Spleen (tissue), 11 donors: ENCODE measurements at regions not wholly inside any gene's neighbourhood (a gene's known extent, or its start where the extent isn't known, plus 50 kb on each side); places are given as distances from the start of the nearest gene placed in this dataset.

Experiments
- DNase-seq: peaks from one replicate; pipeline ENCODE4 v3.0.0-alpha.2; 2020
- H3K27ac ChIP-seq, 8 donors: fragments of 200-600 bp; sonication (generic) in 7 of 8; 1 replicate in 4 of 8; 2 replicates in 4 of 8; pipeline versions ENCODE4 v1.5.0 to v1.8.0; 2016 to 2021; ENCODE audit warnings: inconsistent platforms in 4 of 8, mild to moderate bottlenecking in 4 of 8, moderate library complexity in 1 of 8
- H3K27me3 ChIP-seq, 7 donors: fragments of 200-600 bp; sonication (generic) in 6 of 7; replicated peaks in 1 of 7; 1 replicate in 4 of 7; 2 replicates in 3 of 7; pipeline versions ENCODE4 v1.5.0 to v1.8.0; 2016 to 2021; ENCODE audit warnings: inconsistent platforms in 3 of 7, mild to moderate bottlenecking in 1 of 7
- H3K36me3 ChIP-seq, 6 donors: fragments of 200-600 bp; sonication (generic) in 5 of 6; 1 replicate in 4 of 6; 2 replicates in 2 of 6; pipeline versions ENCODE4 v1.5.0 to v1.8.0; 2016 to 2021; ENCODE audit warnings: inconsistent platforms in 2 of 6
- H3K4me1 ChIP-seq, 6 donors: fragments of 200-600 bp; sonication (generic) in 5 of 6; 1 replicate in 3 of 6; 2 replicates in 3 of 6; pipeline versions ENCODE4 v1.5.0 to v1.8.0; 2016 to 2021; ENCODE audit warnings: inconsistent platforms in 3 of 6
- H3K4me3 ChIP-seq, 8 donors: fragments of 200-600 bp; sonication (generic) in 7 of 8; 1 replicate in 4 of 8; 2 replicates in 4 of 8; pipeline versions ENCODE4 v1.5.0 to v1.8.0; 2016 to 2021; ENCODE audit warnings: inconsistent platforms in 4 of 8, mild to moderate bottlenecking in 4 of 8, moderate library complexity in 2 of 8
- H3K9me3 ChIP-seq, 8 donors: fragments of 200-600 bp; sonication (generic) in 7 of 8; 1 replicate in 4 of 8; 2 replicates in 4 of 8; pipeline versions ENCODE4 v1.5.0 to v1.8.0; 2016 to 2021; ENCODE audit warnings: inconsistent platforms in 4 of 8
- CTCF ChIP-seq, 11 experiments: fragments of 200-600 bp in 7 of 11; fragments of 450-650 bp in 4 of 11; sonication (generic) in 4 of 11; IDR thresholded peaks in 8 of 11; conservative IDR thresholded peaks in 3 of 11; 1 replicate in 7 of 11; 2 replicates in 4 of 11; pipeline versions ENCODE4 v1.4.0 to v1.8.0; 2016 to 2021; ENCODE audit warnings: antibody characterized with exemption in 11 of 11, inconsistent platforms in 4 of 11, mild to moderate bottlenecking in 1 of 11
- POLR2A ChIP-seq, 3 donors: fragments of 450-650 bp; IDR thresholded peaks; one replicate each; pipeline ENCODE4 v1.5.1; 2017; ENCODE audit warnings: antibody characterized with exemption in 3 of 3, mild to moderate bottlenecking in 1 of 3
- POLR2AphosphoS5 ChIP-seq, 3 donors: sonication (generic); formaldehyde crosslinking; IDR thresholded peaks; one replicate each; pipeline ENCODE4 v1.5.1; 2017; ENCODE audit warnings: antibody characterized with exemption in 3 of 3
- WGBS, 5 donors: extraction: QIAGEN DNeasy Blood & Tissue Kit in 3 of 5; methylation state at CpG; one replicate each; pipeline versions ENCODE4 v1.1.5 to v1.1.7; 2013 to 2018; 5-methylcytosine and 5-hydroxymethylcytosine counted together
- intact Hi-C: fragments of 100-400 bp; cut with DNase I; formaldehyde crosslinking; loops from one replicate; pipeline ENCODE4 v1.15.0; 2023; ENCODE audit warnings: low total_unique reads
- donor health status: healthy with polysubstance abuse.
- donor health status: DM: no; HTN: no; CAD: no; lungs with moderate emphysema.
- donor health status: DM: no; HTN: no; CAD: no.
- donor health status: Bipolar disorder and iron deficiency.
- donor health status: healthy.
- donor health status: DM: no; HTN: no; CAD: no.
- donor health status: DM: yes; HTN: yes; CAD: no.

DNA sequence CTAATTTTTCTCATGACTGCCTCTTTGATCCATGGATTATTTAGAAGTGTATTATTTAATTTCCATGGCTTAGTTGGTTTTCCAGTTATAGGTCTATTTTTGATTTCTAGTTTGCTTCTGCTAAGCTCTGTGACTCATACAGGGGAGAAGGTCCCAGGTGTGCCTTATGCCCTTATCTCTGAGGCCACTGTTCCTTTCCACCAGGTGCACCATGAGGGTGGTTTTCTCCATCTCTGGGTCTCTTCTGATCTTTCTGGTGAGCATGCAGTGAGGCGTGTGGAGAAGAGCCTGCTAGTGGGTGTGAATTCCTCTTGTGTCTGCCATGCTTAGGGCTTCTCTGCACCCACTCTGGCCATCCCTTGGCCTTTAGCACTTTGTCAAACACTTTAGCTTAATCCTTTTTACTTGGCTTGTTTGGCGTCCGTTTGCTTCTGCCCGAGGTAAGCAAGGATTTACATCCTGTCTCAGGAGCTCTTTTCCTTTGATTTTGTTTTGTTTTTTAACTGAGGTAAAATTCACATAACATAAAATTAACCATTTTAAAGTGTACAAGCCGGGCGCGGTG is 129.8 kb upstream of the ARL4C start:
- Histone ChIP-seq H3K36me3 (no peaks in the 10 kb centered on the region), H3K4me1 (peaks cover 0 to 12% (median 0%) of the 10 kb centered on the region in 6 donors), H3K27me3 (peaks cover 0 to 4% (median 0%) of the 10 kb centered on the region in 7 donors), H3K9me3 (no peaks in the 10 kb centered on the region), H3K4me3 (no peak overlapping the region), H3K27ac (no peak overlapping the region)
- 79 to 86% (median 83%) methylated on average over 7 of the region's 7 CpGs for WGBS, 5 donors
- TF ChIP-seq POLR2AphosphoS5 (IDR thresholded peaks at IDR 0.05): no peak
- TF ChIP-seq CTCF (IDR thresholded peaks at IDR 0.05 in 8 of 11, conservative IDR thresholded peaks at IDR 0.05 in 3 of 11): no peak
- TF ChIP-seq POLR2A (IDR thresholded peaks at IDR 0.05): no peak
- no peak for DNase-seq
- intact Hi-C loops: no loop called here

DNA sequence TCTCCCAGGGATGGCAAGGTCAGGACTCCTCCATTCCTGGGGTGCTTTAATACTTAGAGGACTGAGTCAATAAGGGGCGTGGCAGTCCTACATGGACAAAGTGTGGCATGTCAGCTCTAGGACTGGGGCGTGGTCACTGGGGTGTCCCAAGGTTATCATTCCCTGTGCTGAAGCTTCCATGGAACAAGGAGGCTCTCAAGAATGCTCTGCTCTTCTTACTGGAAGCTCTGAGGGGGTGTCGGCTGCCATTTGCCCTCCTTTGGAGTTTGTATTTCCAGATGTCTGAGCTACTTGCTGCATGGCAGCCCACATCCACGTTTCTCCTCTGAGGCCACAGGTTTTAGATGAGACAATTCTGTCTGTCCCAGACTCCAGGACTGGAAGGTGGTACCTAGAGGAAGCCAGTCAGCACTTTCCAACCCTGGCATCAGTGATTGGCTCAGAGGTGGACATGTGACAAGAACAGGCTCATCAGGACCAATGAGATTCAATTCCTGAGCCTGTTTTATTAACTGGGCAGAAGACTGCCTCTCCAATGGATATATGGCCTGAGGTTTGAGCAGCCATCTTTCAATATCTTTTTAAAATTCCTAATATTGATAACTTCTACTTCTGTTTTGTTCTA is 128.9 kb upstream of the ARL4C start:
- WGBS, 5 donors: 62 to 91% (median 73%) methylated on average over 2 to 4 of the region's 4 CpGs
- no peak overlapping the region for H3K4me3 ChIP-seq
- no peaks in the 10 kb centered on the region for H3K36me3 ChIP-seq
- H3K27ac ChIP-seq: no peak overlapping the region
- H3K9me3 ChIP-seq: no peaks in the 10 kb centered on the region
- intact Hi-C loops: no loop called here
- TF ChIP-seq POLR2AphosphoS5 (IDR thresholded peaks at IDR 0.05): no peak
- no peak for TF ChIP-seq CTCF (IDR thresholded peaks at IDR 0.05 in 8 of 11, conservative IDR thresholded peaks at IDR 0.05 in 3 of 11)
- no peak for TF ChIP-seq POLR2A (IDR thresholded peaks at IDR 0.05)
- H3K4me1 ChIP-seq: peaks cover 0 to 12% (median 0%) of the 10 kb centered on the region in 6 donors
- no peak for DNase-seq
- peaks cover 0 to 4% (median 0%) of the 10 kb centered on the region in 7 donors for H3K27me3 ChIP-seq

- Histone ChIP-seq H3K4me1 (peaks cover 0 to 18% (median 7%) of the 10 kb centered on the region in 6 donors), H3K9me3 (no peaks in the 10 kb centered on the region), H3K4me3 (no peak overlapping the region), H3K27ac (peak overlapping the region in 2 of 8 donors; percentile 6 to 34), H3K27me3 (no peaks in the 10 kb centered on the region), H3K36me3 (no peaks in the 10 kb centered on the region)
- intact Hi-C loops: no loop called here
- no peak for DNase-seq
- TF ChIP-seq POLR2AphosphoS5 (IDR thresholded peaks at IDR 0.05) (peak in 2 of 3 donors; percentile 56 to 81), POLR2A (IDR thresholded peaks at IDR 0.05) (no peak)
- WGBS, 5 donors: 67 to 89% (median 75%) methylated on average over 5 of the region's 5 CpGs
Measured at GRCh38 chr2:234623521-234623991, 126.7 kb upstream of the ARL4C start.

- no peaks in the 10 kb centered on the region for H3K9me3 ChIP-seq
- intact Hi-C loops: no loop called here
- 87 to 94% (median 90%) methylated on average over 5 of the region's 5 CpGs for WGBS, 5 donors
- peaks cover 0 to 18% (median 7%) of the 10 kb centered on the region in 6 donors for H3K4me1 ChIP-seq
- peaks cover 0 to 9% (median 0%) of the 10 kb centered on the region in 7 donors for H3K27me3 ChIP-seq
- no peak overlapping the region for H3K27ac ChIP-seq
- DNase-seq: no peak
- H3K4me3 ChIP-seq: no peak overlapping the region
- TF ChIP-seq CTCF (IDR thresholded peaks at IDR 0.05 in 8 of 11, conservative IDR thresholded peaks at IDR 0.05 in 3 of 11) (no peak), POLR2AphosphoS5 (IDR thresholded peaks at IDR 0.05) (no peak), POLR2A (IDR thresholded peaks at IDR 0.05) (no peak)
- no peaks in the 10 kb centered on the region for H3K36me3 ChIP-seq
Measured at GRCh38 chr2:234621120-234621519, 124.2 kb upstream of the ARL4C start.
